ENCODE measurements at regions not wholly inside any gene's neighbourhood (a gene's known extent, or its start where the extent isn't known, plus 50 kb on each side); places are given as distances from the start of the nearest gene placed in this dataset.
A peak's percentile ranks its signal among the peaks of the same experiment; 100 is the strongest.
"Not testable (repeated sequence)": the region's sequence is repeated elsewhere in the genome, so short reads cannot be mapped to it uniquely, and the experiment has no call there.

GRCh38 chr5:101531026-101531425, 627.9 kb upstream of the ST8SIA4 start:
- Mint-ChIP-seq H3K4me3 (no peak overlapping the region), H3K4me1 (no peaks in the 10 kb centered on the region), H3K9me3 (peaks cover 0 to 10% (median 6%) of the 10 kb centered on the region in 5 donors), H3K36me3 (no peaks in the 10 kb centered on the region), H3K27ac (no peak overlapping the region), H3K27me3 (peaks cover 0 to 2% of the 10 kb centered on the region in 2 donors)
- Histone ChIP-seq H3K4me3 (ENCODE audit: low read length) (no peak overlapping the region), H3K4me1 (ENCODE audit: insufficient read depth, low read length) (no peaks in the 10 kb centered on the region), H3K27me3 (ENCODE audit: insufficient read depth, low read length, poor library complexity, severe bottlenecking) (no peaks in the 10 kb centered on the region), H3K9me3 (ENCODE audit: low read length) (no peaks in the 10 kb centered on the region), H3K36me3 (ENCODE audit: insufficient read depth, low read length) (no peaks in the 10 kb centered on the region), H3K27ac (ENCODE audit: low read depth, low read length) (no peak overlapping the region)
- ChIA-PET CTCF (no interaction called here), POLR2A (no interaction called here)
- no peak for DNase-seq

GRCh38 chr5:101529094-101529493, 626.0 kb upstream of the ST8SIA4 start:
- H3K4me3 ChIP-seq (ENCODE audit: low read length); H3K4me1 ChIP-seq (ENCODE audit: insufficient read depth, low read length); DNase-seq; H3K36me3 Mint-ChIP-seq; H3K27me3 ChIP-seq (ENCODE audit: insufficient read depth, low read length, poor library complexity, severe bottlenecking); H3K27ac Mint-ChIP-seq; H3K27me3 Mint-ChIP-seq; H3K27ac ChIP-seq (ENCODE audit: low read depth, low read length); POLR2A ChIA-PET; H3K4me1 Mint-ChIP-seq; H3K9me3 ChIP-seq (ENCODE audit: low read length); H3K36me3 ChIP-seq (ENCODE audit: insufficient read depth, low read length); CTCF ChIA-PET: not testable (repeated sequence)
- Mint-ChIP-seq H3K9me3 (peaks cover 0 to 13% (median 5%) of the 10 kb centered on the region in 5 donors), H3K4me3 (peak overlapping the region in 1 of 7 donors; percentile 32)

GRCh38 chr5:101520417-101520816, 617.3 kb upstream of the ST8SIA4 start:
- Histone ChIP-seq H3K27ac (ENCODE audit: low read depth, low read length) (no peak overlapping the region), H3K4me1 (ENCODE audit: insufficient read depth, low read length) (no peaks in the 10 kb centered on the region), H3K27me3 (ENCODE audit: insufficient read depth, low read length, poor library complexity, severe bottlenecking) (no peaks in the 10 kb centered on the region), H3K9me3 (ENCODE audit: low read length) (no peaks in the 10 kb centered on the region), H3K36me3 (ENCODE audit: insufficient read depth, low read length) (no peaks in the 10 kb centered on the region), H3K4me3 (ENCODE audit: low read length) (no peak overlapping the region)
- ChIA-PET CTCF (no interaction called here), POLR2A (no interaction called here)
- H3K27me3 Mint-ChIP-seq: no peaks in the 10 kb centered on the region
- H3K9me3 Mint-ChIP-seq: peaks cover 0 to 15% (median 5%) of the 10 kb centered on the region in 5 donors
- no peaks in the 10 kb centered on the region for H3K36me3 Mint-ChIP-seq
- no peak for DNase-seq
- no peaks in the 10 kb centered on the region for H3K4me1 Mint-ChIP-seq
- H3K4me3 Mint-ChIP-seq: no peak overlapping the region
- peak overlapping the region in 1 of 8 donors; percentile 69 for H3K27ac Mint-ChIP-seq

- Histone ChIP-seq H3K4me1 (ENCODE audit: insufficient read depth, low read length) (no peaks in the 10 kb centered on the region), H3K36me3 (ENCODE audit: insufficient read depth, low read length) (no peaks in the 10 kb centered on the region), H3K27ac (ENCODE audit: low read depth, low read length) (no peak overlapping the region), H3K4me3 (ENCODE audit: low read length) (no peak overlapping the region), H3K27me3 (ENCODE audit: insufficient read depth, low read length, poor library complexity, severe bottlenecking) (no peaks in the 10 kb centered on the region), H3K9me3 (ENCODE audit: low read length) (no peaks in the 10 kb centered on the region)
- ChIA-PET CTCF (no interaction called here), POLR2A (no interaction called here)
- Mint-ChIP-seq H3K9me3 (peaks cover 0 to 11% (median 7%) of the 10 kb centered on the region in 5 donors), H3K27me3 (no peaks in the 10 kb centered on the region), H3K4me1 (no peaks in the 10 kb centered on the region), H3K36me3 (no peaks in the 10 kb centered on the region), H3K27ac (no peak overlapping the region), H3K4me3 (no peak overlapping the region)
- DNase-seq: no peak
Measured at GRCh38 chr5:101517795-101518194, 614.7 kb upstream of the ST8SIA4 start.

GRCh38 chr5:101515721-101516120, 612.6 kb upstream of the ST8SIA4 start:
- ChIA-PET POLR2A (no interaction called here), CTCF (no interaction called here)
- Histone ChIP-seq H3K27me3 (ENCODE audit: insufficient read depth, low read length, poor library complexity, severe bottlenecking) (no peaks in the 10 kb centered on the region), H3K9me3 (ENCODE audit: low read length) (no peaks in the 10 kb centered on the region), H3K4me1 (ENCODE audit: insufficient read depth, low read length) (no peaks in the 10 kb centered on the region), H3K36me3 (ENCODE audit: insufficient read depth, low read length) (no peaks in the 10 kb centered on the region), H3K4me3 (ENCODE audit: low read length) (no peak overlapping the region), H3K27ac (ENCODE audit: low read depth, low read length) (no peak overlapping the region)
- Mint-ChIP-seq H3K9me3 (peaks cover 1 to 16% (median 7%) of the 10 kb centered on the region in 5 donors), H3K27ac (no peak overlapping the region), H3K36me3 (no peaks in the 10 kb centered on the region), H3K4me1 (no peaks in the 10 kb centered on the region), H3K27me3 (no peaks in the 10 kb centered on the region), H3K4me3 (no peak overlapping the region)
- DNase-seq: no peak

- H3K4me1 ChIP-seq (ENCODE audit: insufficient read depth, low read length): no peaks in the 10 kb centered on the region
- no peaks in the 10 kb centered on the region for H3K4me1 Mint-ChIP-seq
- H3K9me3 Mint-ChIP-seq: peaks cover 0 to 23% (median 12%) of the 10 kb centered on the region in 5 donors
- H3K4me3 ChIP-seq (ENCODE audit: low read length): no peak overlapping the region
- H3K27ac Mint-ChIP-seq: no peak overlapping the region
- no peak for DNase-seq
- ChIA-PET CTCF (no interaction called here), POLR2A (no interaction called here)
- no peaks in the 10 kb centered on the region for H3K27me3 ChIP-seq (ENCODE audit: insufficient read depth, low read length, poor library complexity, severe bottlenecking)
- H3K27ac ChIP-seq (ENCODE audit: low read depth, low read length): no peak overlapping the region
- H3K36me3 Mint-ChIP-seq: no peaks in the 10 kb centered on the region
- no peaks in the 10 kb centered on the region for H3K36me3 ChIP-seq (ENCODE audit: insufficient read depth, low read length)
- H3K9me3 ChIP-seq (ENCODE audit: low read length): no peaks in the 10 kb centered on the region
- no peak overlapping the region for H3K4me3 Mint-ChIP-seq
- H3K27me3 Mint-ChIP-seq: peaks cover 0 to 2% of the 10 kb centered on the region in 2 donors
Measured at GRCh38 chr5:101505891-101506570, 602.9 kb upstream of the ST8SIA4 start.

GRCh38 chr5:101482931-101483330, 579.8 kb upstream of the ST8SIA4 start:
- CTCF ChIA-PET: no interaction called here
- H3K9me3 Mint-ChIP-seq: peaks cover 0 to 9% (median 0%) of the 10 kb centered on the region in 5 donors

GRCh38 chr5:101473483-101473882, 570.4 kb upstream of the ST8SIA4 start:
- Mint-ChIP-seq H3K4me3 (no peak overlapping the region), H3K36me3 (no peaks in the 10 kb centered on the region), H3K27ac (no peak overlapping the region), H3K27me3 (no peaks in the 10 kb centered on the region), H3K9me3 (no peaks in the 10 kb centered on the region), H3K4me1 (no peaks in the 10 kb centered on the region)
- Histone ChIP-seq H3K4me3 (ENCODE audit: low read length) (no peak overlapping the region), H3K4me1 (ENCODE audit: insufficient read depth, low read length) (no peaks in the 10 kb centered on the region), H3K27ac (ENCODE audit: low read depth, low read length) (no peak overlapping the region), H3K9me3 (ENCODE audit: low read length) (no peaks in the 10 kb centered on the region), H3K36me3 (ENCODE audit: insufficient read depth, low read length) (no peaks in the 10 kb centered on the region), H3K27me3 (ENCODE audit: insufficient read depth, low read length, poor library complexity, severe bottlenecking) (no peaks in the 10 kb centered on the region)
- no peak for DNase-seq
- ChIA-PET CTCF (no interaction called here), POLR2A (no interaction called here)

More at GRCh38 chr5:101482931-101483330, 579.8 kb upstream of the ST8SIA4 start:
- H3K27ac ChIP-seq (ENCODE audit: low read depth, low read length): no peak overlapping the region
- Mint-ChIP-seq H3K4me3 (no peak overlapping the region), H3K27ac (no peak overlapping the region), H3K27me3 (no peaks in the 10 kb centered on the region), H3K36me3 (no peaks in the 10 kb centered on the region), H3K4me1 (no peaks in the 10 kb centered on the region)
- no peaks in the 10 kb centered on the region for H3K27me3 ChIP-seq (ENCODE audit: insufficient read depth, low read length, poor library complexity, severe bottlenecking)
- DNase-seq: no peak
- H3K4me1 ChIP-seq (ENCODE audit: insufficient read depth, low read length): no peaks in the 10 kb centered on the region
- no peak overlapping the region for H3K4me3 ChIP-seq (ENCODE audit: low read length)
- no peaks in the 10 kb centered on the region for H3K9me3 ChIP-seq (ENCODE audit: low read length)
- POLR2A ChIA-PET: no interaction called here
- H3K36me3 ChIP-seq (ENCODE audit: insufficient read depth, low read length): no peaks in the 10 kb centered on the region

GRCh38 chr5:101461455-101461854, 558.4 kb upstream of the ST8SIA4 start:
- Histone ChIP-seq H3K27ac (ENCODE audit: low read depth, low read length) (no peak overlapping the region), H3K9me3 (ENCODE audit: low read length) (no peaks in the 10 kb centered on the region), H3K4me3 (ENCODE audit: low read length) (no peak overlapping the region), H3K4me1 (ENCODE audit: insufficient read depth, low read length) (no peaks in the 10 kb centered on the region), H3K27me3 (ENCODE audit: insufficient read depth, low read length, poor library complexity, severe bottlenecking) (no peaks in the 10 kb centered on the region), H3K36me3 (ENCODE audit: insufficient read depth, low read length) (no peaks in the 10 kb centered on the region)
- no peak for DNase-seq
- no peaks in the 10 kb centered on the region for H3K36me3 Mint-ChIP-seq
- H3K27ac Mint-ChIP-seq: no peak overlapping the region
- no peaks in the 10 kb centered on the region for H3K4me1 Mint-ChIP-seq
- no peaks in the 10 kb centered on the region for H3K27me3 Mint-ChIP-seq
- ChIA-PET POLR2A (no interaction called here), CTCF (no interaction called here)
- H3K9me3 Mint-ChIP-seq: no peaks in the 10 kb centered on the region
- H3K4me3 Mint-ChIP-seq: no peak overlapping the region

Data from CD8-positive, alpha-beta memory T cell (primary cell).